Smooth muscle cell of the brain vasculature (primary cell): ENCODE measurements at regions not wholly inside any gene's neighbourhood (a gene's known extent, or its start where the extent isn't known, plus 50 kb on each side); places are given as distances from the start of the nearest gene placed in this dataset.

ENCODE experiments used
- DNase-seq: peaks from one replicate; pipeline ENCODE4 v3.0.0-alpha.2; 2012; ENCODE audit warnings: low read depth, low spot score

DNA sequence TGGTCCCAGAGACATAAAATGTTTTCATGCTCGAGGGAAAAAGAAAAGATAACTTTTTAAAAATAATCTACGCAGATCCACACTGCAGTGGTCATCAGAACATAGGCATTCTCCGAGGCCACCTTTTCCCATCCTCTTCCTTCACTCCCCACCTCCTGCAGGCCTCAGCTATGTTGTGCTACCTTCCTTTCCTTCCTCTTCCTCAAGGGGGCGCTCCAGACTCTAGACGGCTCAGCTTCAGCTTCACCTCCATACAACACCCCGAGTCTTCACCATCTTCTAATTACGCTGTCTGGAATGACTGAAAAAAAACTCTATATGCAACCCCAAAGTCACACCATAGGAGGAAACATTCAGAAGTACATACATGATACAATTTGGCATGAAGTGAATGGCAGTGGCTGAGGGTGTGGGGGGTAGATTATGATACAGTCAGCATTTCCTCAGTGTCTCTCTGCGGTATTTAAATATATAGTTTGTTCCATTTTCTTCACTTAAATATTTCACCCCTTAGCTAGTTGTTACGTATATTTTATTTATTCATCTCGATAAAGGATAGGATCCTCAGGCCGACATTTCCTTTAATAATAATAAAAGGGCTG lies 583.6 kb downstream of the IRS1 start:
- no peak for DNase-seq

DNA sequence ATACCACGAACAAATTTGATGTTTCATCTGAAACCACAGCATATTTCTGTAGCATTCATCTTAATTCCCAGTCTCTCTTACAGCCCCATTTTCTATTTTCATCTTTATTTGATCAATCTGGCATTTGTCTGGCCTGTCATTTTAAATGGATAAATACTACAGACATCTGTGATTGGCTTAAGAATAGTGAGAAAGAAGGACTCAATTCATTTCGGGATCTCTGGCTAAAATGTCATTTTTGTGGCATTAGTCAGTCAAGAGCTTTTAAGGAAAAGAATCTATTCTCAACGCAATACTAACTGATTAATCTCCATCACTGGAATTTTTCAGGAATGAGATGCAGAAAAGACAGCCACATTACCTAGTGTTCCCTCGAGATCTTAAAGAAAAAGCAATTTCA lies 585.9 kb downstream of the IRS1 start:
- DNase-seq: no peak

DNA sequence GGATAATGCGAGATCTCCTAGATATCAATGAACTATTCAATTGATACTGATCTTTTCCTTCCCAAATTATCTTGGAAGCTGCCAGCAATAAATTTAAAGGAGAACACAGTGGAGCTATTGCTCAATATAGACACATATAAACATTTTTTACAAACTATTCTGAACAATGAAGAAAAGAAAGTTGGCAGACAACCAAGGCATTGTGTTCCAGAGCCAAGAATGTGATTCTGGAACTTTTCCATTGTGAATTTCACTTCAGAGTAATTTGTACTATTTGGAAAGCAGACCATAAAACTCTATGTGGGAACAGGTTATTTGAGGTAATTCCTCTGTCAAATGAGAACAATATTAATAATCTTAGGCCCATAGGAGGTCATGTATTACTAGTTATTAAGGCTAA lies 588.2 kb downstream of the IRS1 start:
- DNase-seq: peak; percentile 58

DNA sequence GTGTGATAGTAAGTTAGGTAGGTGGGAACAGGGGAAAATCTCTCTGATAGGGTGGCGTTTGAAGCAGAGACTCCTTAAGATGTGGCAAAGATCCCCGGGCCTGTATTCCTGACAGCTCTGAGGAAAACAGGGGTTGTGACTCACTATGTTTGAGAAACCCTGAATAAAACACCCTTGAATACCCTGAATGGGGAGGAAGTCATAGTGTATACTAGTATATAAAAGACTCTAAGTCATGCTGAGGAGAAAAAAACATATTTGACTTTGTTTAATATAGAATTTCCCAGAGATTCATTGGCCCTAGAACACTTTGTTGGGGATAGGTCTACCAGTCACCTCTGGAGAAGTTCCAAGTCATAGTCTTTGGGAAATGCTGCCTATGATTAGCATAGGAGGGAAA lies 590.9 kb downstream of the IRS1 start:
- DNase-seq: no peak

DNA sequence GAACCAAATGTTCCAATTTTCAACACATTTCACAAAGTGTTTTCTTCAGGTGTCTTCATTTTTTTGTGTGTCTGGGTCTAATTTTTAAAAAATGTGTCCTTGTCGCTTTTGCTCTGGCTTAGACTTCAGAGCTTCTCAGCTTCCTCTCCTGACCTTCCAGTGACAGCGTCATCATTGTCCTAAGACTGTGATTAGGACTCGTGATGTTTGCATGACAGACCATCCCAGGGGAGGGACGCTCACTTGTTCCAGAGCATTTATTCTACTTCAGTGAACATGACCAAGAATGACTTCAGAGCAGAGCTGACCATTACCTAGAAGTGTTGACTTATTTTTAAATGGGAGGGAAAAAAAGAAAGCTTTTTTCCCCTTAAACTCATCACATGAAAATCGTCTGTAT lies 591.9 kb downstream of the IRS1 start:
- DNase-seq: no peak

DNA sequence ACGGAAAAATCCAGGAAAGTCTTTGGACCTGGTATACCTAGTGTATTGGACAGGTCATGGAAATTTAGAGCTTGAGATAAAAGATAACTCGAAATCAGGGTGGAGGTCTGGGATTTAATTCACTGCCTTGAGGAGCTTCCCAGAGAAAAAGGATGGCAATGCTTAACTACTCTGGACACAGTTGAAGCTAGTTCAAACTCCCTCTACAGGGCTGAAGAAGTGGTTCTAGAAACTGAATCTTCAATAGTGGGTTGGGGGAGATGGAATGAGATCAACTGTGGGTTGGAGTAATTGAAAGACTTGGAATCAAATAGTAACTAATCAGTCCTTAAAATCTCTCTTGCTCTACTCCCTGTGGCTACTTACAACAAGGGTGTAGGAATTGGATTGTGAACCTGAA lies 600.1 kb downstream of the IRS1 start:
- DNase-seq: no peak

DNA sequence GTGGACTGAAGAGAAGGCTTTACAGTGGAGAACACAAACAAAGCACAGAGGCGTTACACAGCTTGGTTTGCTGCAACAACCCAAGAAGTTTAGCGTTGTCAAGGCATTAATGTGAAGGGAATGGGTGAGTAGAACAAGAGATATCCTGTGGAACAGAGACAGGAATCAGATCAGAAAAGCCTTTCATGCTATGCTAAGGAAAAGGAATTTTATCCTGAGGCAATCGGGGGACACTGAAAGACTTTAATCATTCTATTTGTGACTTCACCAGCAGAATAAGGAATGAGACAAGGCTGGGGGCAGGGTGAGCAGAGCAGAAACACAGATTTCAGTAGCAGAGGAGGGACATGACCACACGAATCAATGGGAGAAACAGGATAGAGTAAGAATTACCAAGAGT lies 600.7 kb downstream of the IRS1 start:
- no peak for DNase-seq

DNA sequence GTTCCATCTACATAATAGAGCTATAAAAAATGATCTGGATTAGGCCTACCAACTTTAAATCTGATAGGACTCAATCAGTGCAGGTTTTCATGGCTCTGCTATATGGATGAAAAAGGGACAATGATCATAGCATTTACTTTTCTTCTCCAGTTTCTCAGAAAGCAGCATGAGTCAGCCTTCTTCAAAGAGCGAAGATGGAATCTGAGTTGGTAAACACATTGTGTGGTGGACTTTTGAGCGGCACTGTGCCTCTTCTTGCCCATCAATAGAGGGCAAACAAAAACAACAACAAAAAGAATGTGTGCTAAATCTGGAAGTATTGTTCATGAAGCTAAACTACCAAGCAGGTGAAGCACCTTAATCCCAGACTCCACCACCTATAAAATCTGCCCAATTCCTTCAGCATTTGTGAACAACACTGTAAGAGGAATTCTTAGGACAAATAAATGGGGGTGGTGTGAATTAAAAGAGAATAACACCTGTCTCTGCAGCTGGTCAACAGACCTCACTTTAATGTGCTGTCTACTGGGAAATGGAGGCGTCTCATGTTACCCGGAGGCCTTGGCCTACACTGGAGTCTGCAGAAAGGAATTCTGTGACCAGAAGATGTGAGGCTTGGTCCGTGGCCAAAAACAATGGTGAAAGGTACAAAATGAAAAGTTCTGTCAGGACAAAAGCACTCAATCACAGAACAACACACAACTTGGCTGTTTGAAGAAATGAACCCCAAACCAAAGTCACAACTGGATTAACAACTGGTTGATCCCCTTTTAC lies 609.0 kb downstream of the IRS1 start:
- no peak for DNase-seq

DNA sequence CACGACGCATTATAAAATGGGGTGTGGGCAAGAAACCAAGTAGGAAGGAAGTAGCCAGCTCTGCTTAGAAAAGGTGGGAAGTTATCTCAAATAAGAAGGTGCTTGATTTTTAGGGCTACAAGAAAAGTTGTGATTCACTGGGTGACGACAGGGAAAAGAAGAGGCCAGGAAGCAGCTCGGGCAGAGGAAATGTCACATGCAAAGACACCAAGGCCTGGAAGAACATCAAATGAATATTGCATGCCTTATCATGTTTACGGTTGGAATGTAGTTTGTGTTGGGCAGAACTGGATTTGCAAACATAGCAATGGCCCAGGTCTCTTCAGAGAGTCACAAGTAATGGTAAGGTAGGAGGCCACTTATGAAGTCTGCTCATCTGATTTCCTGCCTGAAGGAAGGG lies 610.6 kb downstream of the IRS1 start:
- DNase-seq: no peak

DNA sequence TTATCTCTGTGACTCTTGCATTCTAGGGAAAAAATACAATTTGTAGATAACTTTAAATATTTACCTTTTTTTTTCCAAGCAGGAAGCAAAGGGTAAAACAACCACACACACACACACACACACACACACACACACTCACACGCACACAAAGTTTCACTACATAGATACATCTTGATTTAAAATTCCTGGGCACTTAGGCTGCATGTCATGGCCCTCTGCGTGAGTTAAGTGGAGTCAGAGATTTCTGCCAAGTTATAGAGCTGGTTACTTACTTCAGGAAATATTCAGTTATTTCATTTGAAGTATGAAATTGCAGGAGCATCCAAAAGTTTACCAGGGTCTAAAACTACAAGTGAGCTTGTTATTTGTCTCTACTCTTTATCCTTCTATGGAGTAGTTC lies 612.0 kb downstream of the IRS1 start:
- DNase-seq: no peak

DNA sequence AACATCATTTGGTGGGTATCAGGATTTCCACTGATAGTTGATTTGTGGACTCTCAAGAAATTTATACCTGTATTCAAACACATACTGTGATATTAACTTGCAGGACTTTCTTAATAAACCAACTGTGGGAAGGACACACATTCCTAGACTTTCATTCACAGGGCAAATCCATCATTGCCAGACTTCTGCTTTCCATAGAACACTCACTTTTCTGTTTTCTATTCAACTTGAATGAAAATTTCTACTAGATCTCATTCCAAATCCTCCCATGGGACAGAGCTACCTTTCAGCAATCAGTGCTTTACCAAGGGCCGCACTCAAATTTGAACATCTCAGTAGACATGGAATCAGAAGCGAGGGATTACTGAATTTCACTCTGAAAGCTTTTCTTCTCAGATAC lies 612.5 kb downstream of the IRS1 start:
- no peak for DNase-seq

DNA sequence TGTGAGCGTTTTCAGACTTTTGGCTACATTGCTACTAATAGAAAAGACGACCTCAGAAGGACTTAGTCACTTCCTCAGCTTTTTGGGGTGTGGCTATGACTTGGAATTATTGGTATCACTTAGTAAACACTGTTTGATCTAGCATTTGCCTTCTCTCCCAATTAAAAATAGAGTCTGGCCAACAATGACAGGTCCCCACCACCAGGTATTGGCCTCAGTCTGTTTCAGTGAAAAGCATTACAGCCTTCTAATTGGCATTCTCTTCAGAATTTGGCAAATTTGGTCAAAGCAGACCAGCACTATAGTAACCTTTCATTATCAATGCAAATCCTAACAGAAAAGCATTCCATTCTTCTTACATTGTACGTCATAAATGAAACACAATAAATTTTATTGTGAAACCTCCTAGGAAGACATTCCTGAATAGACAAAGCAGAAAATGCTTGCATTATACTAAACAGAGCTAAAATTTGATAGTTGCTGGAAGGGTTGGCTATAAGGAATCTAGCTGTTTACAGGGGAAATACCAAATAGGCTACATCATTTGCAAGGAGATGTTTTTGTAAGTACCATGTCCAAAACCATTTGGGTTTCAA lies 613.9 kb downstream of the IRS1 start:
- no peak for DNase-seq

DNA sequence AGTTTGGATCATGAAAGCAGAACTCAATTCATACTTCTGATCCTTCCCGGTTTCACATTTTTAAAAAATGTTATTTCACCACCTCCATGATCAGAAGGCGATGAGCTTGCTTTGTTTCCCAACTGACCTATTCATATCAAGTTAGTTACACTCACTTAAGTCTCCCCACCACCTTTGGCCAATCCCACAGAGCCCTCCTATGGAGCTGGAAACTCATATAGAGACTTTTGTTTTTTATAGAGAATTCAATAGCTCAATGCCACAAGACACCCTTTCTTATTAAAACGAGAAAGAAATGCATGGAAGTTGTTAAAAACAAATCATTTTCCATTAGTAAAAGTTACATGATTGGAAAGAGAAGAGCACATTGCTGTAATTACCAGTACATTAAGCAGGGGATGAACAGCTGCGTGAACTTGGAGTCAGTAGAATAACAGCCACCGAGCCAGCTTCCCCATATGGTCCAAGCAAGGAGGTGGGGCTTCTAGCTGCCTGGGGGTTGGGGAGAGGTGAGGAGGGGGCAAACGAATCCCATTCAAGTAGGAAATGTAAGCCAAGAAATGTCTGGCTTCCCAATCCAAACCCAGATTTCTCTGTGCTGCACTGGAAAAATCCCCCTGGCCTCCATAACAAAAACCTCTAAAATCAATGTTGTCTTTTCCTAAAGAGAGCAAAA lies 614.5 kb downstream of the IRS1 start:
- DNase-seq: no peak

DNA sequence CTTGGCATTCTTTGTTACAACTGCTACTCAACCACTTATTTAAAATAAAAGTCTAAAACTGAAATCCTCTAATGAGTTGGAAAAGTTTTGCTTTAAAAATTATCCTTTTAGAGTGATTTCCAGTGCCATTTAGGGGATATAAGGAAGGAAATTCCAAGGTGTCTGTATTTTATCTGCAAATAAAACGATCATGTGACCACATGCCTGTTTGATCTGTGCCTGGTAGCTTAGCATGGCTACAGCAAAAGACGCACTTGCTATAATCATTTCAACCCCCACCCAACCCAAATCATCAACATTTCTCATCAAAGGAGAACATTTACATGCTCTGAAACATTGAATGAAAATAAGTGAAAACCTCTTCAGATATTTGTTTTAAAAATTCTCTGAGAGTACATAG lies 615.1 kb downstream of the IRS1 start:
- DNase-seq: no peak

DNA sequence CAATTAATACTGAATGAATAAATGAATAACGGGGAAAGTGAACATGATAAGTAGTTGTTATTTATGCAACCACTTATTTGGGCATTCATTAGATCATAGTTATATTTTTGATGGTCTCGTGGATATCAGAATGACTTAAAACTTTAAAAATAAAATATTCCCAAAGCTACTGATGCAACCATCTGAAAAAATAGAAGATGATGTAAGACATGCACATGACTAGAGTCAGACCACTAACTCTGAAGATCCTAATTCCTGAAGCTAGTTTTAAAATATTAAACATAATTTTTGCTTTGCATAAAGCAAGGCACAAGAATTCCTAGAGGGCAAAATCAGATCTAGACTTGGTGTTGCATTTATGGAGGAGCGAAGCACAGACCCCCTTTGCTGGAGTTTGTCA lies 616.1 kb downstream of the IRS1 start:
- DNase-seq: no peak

DNA sequence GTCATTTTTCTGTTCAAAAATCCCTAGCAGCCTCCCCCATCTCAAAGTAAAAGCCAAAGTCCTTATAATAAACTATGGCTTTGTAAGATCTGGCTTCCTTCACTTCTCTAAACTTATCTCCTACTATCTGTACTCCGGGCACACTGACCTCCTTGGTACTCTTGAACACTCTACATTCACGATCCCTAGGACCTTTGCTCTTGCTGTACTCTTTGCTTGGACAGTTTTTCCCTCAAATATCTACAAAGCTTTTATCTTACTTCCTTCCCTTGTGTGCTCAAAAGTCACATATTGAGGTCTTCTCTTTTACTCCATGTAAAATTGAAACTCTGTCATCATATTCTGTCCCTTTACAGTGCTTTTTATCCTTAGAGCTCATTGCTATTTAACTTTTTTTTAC lies 616.6 kb downstream of the IRS1 start:
- DNase-seq: no peak

DNA sequence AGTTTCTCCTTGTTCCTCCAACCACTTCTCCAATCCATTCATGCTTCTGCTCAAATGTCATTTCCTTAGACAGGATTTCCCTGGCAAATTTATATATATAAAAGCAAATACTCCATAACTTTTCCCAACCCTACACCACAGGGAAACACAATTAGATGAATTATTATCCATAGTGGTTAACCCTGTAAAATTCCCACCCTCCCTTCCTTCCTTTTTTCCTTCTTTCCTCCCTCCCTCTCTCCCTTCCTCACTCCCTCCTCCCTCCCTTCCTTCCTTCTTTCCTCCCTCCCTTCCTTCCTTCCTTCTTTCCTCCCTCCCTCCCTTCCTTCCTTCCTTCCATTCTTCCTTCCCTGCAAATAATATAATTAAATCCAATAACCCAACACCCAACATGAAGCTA lies 617.7 kb downstream of the IRS1 start:
- no peak for DNase-seq

DNA sequence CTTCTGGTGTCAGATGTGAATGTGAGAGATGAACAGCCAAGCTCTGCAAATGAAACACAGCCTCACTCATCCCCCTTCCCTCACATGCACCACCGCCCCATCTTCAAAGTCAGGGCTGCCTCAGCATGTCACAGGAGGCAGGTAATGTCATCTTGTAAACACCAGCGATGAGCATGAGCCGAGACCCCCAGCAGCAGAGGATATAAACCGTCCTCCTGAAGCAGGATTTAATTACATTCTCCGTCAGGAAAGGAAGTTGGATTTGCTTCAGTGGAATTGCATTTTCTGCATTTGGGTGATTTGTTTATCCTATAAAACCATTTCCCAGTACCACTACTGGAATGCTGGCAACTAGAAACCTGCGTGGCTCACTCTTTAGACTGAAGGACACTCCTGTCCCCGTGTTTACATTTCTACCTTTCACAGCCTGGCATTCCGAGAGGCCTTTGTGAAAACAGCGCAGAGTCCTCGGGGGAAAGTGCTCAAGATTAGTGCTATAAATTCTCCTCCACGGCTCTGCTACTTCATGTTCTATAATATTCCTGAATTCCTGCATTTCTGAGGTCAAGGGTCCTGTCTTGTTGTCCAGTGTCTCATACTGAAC lies 619.2 kb downstream of the IRS1 start:
- no peak for DNase-seq

DNA sequence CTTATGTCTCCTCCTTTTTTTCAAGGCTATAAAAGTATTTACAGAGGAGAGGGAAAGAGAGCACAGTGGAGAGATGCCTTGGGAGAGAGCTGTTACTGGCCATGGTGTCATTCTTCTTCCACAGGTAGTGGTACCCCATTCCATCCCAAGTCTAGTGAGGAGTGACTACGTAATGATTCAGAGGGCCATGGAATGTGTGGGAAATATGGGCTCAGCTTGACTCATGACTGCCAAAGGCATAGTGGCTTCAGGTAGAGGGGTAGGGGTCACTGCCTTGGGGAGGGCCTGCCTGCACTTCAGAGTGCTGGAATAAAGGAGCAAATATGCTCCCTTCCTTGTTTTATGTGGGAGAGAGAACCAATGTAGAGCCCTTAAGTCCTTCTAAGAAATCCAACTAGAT lies 620.6 kb downstream of the IRS1 start:
- no peak for DNase-seq

DNA sequence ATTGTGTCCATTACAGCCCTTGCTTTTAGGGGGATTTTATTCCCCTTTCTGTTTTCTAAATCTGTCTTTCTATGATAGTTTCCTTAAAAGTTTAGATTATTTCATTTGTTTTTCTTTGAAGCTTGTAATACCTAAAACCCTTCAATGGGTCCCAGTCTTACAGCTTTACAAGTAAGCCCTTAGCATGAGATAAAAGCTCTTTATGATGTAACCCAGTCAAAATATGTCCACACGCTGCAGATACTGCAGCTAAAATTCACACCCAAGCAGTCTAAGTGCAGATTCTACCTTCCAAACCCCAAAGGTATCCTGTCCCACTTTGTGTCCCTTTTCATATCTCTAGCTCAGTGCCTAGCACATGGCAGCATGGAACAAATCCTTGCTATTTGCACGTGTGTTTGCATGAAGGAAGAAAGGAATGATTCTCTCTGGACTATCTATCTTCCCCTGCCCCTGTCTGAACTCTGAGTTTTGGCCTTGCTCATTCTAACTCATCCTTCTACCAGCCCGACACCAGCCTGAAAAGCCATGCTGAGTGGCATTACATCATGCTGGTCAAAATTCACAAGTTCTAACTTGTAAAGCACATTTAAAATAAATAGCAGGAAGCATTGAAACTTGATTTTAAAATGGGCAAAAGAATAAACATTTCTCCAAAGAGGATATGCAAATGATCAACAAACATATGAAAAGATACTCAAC lies 623.2 kb downstream of the IRS1 start:
- no peak for DNase-seq

DNA sequence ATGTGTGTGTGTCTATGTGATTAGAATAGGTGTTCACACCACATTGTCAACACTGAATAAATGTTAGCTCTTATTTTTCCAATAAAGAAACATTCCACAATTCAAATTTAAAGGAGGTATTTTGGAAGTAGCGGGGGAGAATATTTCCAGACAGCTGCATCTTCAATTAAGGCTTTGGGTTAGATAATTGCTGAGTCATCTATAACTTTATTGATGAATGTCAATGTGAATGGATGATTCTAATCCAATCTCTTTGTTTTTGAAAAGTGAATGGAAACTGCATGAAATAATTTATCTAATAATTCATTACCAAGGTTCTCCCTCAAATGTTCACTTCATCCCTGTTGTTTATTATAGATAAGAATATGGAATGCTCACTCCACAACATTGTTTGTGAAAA lies 625.2 kb downstream of the IRS1 start:
- DNase-seq: no peak

DNA sequence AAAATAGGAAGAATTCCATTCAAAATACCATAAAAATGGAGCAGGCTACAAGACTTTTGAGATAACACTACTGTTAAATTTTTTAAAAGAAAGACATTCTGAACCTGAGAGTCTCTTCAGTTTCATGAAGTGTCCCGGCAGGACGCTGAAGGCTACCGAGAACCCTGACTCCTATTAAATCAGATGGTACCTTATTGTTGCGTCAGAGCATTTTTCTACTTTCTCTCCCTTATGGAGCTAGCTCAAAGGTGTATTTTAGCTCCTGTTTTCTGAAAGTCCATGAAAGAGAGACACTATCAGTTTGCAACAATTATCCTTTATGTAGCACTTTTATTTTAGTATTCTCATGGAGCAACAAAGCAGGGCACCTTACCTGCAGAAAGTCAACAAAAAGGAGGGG lies 626.7 kb downstream of the IRS1 start:
- DNase-seq: no peak
